Retinal pigment epithelial cell (primary cell): ENCODE measurements at regions not wholly inside any gene's neighbourhood (a gene's known extent, or its start where the extent isn't known, plus 50 kb on each side); places are given as distances from the start of the nearest gene placed in this dataset.
A peak's percentile ranks its signal among the peaks of the same experiment; 100 is the strongest.

Source experiments
- DNase-seq: peaks from one replicate; pipeline ENCODE4 v3.0.0-alpha.2; 2010; ENCODE audit warnings: low read depth
- H3K4me3 ChIP-seq: 2 replicates; pipeline ENCODE4 v1.5.1; 2011; ENCODE audit warnings: mild to moderate bottlenecking, low read length, control low read depth, moderate library complexity
- TF ChIP-seq, protein P1 (sequence below): conservative IDR thresholded peaks from 2 replicates; pipeline ENCODE4 v1.5.1; 2011; ENCODE audit warnings: low read depth, low read length, control low read depth, inconsistent platforms

DNA sequence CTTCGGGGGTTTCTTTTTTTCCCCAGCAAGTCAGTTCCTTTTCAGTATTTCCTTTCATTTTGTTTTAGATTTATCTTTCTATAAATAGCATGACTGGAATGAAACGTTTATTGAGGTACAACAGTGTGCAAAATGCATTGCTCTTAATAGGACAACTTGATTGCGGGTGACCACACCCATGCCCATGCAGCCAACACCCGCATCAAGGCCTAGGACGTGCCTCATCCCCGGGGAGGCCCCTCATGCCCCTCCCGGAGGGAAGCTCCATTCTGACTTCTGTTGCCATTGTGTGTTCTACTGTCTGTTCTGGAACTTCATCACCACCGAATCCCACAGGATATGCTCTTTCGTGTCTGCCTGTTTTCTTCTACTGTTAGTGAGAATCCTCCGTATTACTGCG is 82.2 kb downstream of the RPS6KA4 start:
- TF ChIP-seq, protein P1, sequence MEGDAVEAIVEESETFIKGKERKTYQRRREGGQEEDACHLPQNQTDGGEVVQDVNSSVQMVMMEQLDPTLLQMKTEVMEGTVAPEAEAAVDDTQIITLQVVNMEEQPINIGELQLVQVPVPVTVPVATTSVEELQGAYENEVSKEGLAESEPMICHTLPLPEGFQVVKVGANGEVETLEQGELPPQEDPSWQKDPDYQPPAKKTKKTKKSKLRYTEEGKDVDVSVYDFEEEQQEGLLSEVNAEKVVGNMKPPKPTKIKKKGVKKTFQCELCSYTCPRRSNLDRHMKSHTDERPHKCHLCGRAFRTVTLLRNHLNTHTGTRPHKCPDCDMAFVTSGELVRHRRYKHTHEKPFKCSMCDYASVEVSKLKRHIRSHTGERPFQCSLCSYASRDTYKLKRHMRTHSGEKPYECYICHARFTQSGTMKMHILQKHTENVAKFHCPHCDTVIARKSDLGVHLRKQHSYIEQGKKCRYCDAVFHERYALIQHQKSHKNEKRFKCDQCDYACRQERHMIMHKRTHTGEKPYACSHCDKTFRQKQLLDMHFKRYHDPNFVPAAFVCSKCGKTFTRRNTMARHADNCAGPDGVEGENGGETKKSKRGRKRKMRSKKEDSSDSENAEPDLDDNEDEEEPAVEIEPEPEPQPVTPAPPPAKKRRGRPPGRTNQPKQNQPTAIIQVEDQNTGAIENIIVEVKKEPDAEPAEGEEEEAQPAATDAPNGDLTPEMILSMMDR, result no peak

DNA sequence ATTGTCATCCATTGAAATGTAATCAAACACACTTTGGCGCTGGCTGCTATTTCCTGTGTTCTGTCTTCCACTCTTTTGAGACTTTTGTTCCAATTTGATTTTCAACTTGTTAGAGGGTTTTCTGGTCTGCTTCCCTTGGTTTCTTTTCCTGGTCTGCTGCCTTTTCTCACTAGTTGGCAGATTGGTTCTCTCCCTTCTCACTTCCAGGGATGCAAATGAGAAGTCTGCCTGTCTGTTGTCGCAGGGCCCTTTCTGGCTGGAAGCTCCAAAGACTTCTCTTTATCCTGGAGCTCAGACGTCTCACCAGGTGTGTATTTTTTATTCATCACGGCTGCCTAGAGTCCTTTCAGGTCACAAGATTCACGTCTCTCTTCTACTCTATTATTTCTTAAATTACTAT is 84.0 kb downstream of the RPS6KA4 start:
- no peak overlapping the region for H3K4me3 ChIP-seq
- TF ChIP-seq, protein P1, result no peak
- no peak for DNase-seq

More for the DNA sequence above, 82.2 kb downstream of the RPS6KA4 start:
- DNase-seq, result no peak
- no peak overlapping the region for H3K4me3 ChIP-seq

DNA sequence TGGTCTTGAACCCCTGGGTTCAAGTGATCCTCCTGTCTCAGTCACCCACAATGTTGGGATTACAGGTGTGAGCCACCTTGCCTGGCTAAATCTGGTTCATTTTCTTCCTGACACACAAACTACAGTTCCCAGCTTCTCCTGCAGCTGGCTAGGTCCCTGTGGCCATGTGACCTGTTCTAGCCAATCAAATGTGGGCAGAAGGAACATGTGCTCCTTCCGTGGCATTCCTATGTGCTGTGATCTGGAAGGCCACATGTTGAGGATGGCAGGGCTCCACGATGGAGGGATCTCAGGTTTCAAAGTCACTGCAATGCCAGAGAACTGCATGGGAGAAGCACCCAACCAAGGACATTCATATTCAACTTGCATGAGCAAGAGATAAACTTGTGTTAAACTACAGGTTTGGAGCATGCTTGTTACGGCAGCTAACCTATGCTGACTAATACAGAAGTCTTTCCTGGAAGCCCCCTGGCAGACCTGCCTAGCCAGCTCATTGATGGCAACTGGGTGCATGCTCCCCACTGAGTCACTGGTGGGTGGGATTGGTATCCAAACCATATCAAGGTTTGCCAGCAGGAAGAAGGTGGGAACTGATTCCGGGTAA is 86.0 kb downstream of the RPS6KA4 start:
- no peak for DNase-seq
- no peak overlapping the region for H3K4me3 ChIP-seq
- TF ChIP-seq, protein P1, result no peak

DNA sequence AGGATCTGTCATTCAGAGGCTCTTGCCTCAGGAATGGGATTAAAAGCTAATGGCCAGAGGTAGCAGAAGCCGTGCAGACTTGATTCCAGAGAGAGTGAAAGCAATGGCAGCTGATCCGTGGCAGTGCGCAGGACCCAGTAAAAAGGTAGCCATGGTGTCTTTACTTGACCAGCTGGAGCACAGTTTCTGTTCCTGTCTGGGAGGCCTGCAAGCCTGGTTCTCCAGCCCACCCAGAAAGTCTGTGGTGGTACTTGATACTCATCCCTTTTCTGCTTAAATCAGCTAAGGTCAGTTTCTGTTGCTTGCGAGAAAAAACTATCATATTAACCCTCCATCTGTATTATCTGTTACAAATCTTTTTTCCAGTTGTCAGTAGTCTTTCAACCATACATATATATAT is 86.7 kb downstream of the RPS6KA4 start:
- no peak overlapping the region for H3K4me3 ChIP-seq
- DNase-seq, result no peak
- TF ChIP-seq, protein P1, result no peak

DNA sequence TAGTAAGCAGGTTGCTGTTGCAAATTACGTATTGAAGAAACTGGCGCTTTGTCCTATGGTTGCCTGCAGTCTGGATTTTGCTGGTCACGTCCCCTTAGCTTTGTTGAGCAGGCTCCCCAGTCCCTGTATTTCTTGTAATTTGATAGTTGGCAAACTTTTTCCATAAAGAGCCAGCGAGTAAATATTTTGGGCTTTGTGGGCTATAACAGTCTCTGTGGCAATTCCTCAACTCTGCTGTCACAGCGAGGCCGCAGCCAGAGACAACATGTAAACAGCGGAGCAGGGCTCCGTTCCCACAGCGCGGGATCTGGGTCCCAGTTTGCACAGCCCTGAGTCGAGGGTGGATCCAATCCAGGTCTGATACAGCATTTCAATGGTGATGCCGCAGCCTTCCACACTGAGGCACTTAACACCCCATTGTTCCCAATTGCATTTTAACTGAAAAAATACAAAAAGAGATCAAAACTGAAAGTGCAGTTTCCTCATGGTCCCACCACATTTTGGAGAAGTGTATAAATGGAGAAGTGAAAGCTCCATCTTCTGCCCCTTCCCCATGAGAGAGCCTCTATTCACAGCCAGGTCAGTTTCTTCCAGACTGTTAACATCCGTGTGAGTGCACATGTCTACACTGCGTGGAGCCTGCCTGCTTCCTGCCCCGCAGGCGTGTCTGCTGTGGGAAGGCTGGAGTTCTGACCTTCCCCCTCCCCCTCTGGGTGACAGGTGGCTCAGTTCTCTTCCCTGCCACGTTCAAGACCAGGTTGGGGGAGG is 89.1 kb downstream of the RPS6KA4 start:
- TF ChIP-seq, protein P1, result no peak
- no peak for DNase-seq
- no peak overlapping the region for H3K4me3 ChIP-seq

DNA sequence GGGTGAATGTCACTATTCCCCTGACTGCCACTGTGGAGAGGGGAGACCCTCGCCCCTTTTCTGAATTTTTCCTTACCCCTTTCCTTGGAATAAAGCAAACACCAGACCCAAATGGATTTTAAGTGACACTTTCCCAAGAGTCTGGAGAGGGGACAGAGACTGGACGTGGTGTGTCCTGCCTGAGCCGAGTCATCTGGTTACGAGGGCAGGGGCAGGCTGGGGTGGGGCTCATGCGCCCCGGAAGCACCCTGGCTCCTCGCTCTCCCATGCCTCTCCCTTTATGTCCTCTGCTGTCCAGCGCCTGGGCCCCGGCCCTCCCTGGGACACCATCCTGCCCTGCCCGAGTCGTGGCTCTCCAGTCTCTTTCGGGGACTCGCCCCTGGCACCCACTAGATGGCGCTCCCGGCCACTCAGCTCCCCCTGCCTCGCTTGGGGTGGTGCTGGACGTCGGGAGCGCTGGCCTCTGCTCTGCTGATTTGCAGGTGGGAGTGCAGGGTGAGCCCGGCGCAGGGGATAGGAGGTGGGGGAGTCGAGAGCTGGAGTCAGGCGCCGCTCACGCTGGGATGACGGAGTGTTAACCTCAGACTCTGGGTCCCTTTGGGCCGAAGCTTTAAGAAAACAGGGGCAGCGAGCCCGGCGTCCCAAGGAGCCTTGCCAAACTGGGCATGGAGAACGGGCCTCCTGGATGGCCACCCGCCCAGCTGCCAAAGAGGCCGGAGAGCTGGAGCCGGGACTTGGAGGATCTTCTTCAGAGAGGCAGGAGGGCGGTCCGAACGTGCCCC is 89.8 kb downstream of the RPS6KA4 start:
- TF ChIP-seq, protein P1, result peak; percentile 79
- H3K4me3 ChIP-seq, result peak overlapping the region; percentile 22
- no peak for DNase-seq
